ENCODE measurements at regions not wholly inside any gene's neighbourhood (a gene's known extent, or its start where the extent isn't known, plus 50 kb on each side); places are given as distances from the start of the nearest gene placed in this dataset.

DNA sequence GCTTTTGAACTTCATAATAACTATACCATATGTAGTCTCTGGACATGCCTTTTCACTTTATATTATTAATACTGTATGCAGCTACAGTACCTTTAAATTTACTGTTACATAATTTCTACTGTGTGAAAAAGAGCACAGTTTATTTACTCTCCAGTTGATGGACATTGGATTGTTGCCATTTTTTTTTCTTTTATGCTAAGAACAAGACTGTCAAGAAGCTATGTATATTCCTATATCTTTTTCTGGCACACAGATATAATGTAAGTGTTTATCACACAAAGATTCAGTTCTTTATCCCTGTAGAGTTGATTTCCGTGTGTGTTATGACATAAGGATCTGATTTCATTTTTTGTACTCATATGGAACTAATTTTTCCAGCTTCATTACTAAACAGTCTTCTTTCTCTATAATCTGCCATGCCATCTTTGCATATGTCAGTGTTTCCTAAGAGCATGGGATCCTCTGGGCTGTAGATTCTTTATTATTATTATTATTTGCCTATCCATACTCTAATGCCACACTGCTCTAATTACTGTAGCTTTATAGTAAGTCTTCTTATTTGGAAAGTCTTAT, 593.0 kb upstream of the ATP2B1 start:
- in situ Hi-C loops (cut with MboI; ENCODE audit: low pct_unique_long_range_greater_than_20kb, low sequenced_read_pairs), result no loop called here
- DNase-seq, result no peak

GRCh38 chr12:90301095-90301494, 592.5 kb upstream of the ATP2B1 start:
- DNase-seq, result no peak
- in situ Hi-C loops (cut with MboI; ENCODE audit: low pct_unique_long_range_greater_than_20kb, low sequenced_read_pairs), result no loop called here

DNA sequence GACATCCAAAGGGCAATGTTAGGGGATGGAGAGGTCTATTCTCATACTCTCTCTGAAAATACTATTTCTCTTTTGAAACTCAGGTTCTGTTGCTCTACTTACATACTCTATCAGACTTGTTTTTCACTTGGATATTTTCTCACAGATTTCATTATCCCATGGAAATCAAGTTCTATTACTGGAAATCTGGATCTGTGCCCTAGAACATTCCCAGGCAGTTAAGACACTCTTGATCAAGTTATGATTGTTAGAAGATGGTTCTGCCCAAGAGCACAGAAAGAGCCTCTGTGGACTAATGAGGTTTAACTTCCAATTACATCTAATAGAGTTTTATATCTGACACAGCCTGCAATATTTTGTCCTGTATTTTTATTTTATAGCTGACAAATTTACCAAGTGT, 591.0 kb upstream of the ATP2B1 start:
- DNase-seq, result no peak
- in situ Hi-C loops (cut with MboI; ENCODE audit: low pct_unique_long_range_greater_than_20kb, low sequenced_read_pairs), result no loop called here

DNA sequence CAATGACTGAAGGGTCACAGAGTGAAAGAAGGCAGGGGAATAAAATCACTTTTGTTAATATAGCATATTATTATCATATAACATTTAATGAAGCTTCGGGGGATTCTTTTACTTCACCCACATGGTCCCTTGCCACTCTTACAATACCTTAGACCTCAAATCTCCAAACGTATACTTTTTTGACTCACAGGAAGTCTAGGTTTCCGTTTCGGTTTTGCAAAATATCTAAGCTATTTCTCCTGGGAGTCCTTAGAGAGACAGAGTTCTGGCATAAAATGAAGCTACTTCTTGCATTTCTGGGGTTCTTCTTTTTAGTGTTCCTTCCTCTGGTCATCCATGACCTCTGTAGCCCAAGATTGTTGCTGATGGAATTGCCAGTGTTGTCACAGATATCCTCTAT, 590.5 kb upstream of the ATP2B1 start:
- DNase-seq, result no peak
- in situ Hi-C loops (cut with MboI; ENCODE audit: low pct_unique_long_range_greater_than_20kb, low sequenced_read_pairs), result no loop called here

DNA sequence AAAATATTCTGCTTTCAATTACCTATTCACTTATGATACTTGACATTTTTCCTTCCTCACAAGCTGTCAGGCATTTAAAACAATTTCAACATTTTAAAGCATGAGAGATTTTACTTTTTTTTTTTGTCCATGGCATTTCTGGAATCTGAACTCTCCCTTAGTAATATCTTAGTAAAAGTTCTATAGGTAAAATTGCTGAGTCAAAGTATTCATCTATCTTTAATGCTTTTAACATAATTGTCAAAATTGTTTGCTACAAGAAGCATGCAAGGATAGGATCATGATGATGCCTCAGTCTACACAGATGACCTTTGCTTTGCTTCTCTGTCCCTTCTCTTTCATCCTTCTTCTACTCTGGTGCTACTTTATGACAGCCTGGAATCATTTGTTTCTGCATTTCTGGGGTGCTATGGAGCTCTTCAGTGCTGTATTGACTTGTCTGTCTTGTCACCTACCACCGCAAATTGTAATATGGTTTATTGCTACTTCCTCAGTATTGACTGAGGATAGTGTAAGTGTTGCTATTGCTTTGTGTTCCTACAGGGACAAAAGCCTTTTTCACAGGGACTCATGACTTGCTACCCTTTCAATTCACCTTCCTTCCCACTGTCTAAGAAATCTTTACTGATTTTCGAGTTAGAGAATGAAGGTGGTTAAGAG, 589.8 kb upstream of the ATP2B1 start:
- DNase-seq, result no peak
- in situ Hi-C loops (cut with MboI; ENCODE audit: low pct_unique_long_range_greater_than_20kb, low sequenced_read_pairs), result no loop called here

DNA sequence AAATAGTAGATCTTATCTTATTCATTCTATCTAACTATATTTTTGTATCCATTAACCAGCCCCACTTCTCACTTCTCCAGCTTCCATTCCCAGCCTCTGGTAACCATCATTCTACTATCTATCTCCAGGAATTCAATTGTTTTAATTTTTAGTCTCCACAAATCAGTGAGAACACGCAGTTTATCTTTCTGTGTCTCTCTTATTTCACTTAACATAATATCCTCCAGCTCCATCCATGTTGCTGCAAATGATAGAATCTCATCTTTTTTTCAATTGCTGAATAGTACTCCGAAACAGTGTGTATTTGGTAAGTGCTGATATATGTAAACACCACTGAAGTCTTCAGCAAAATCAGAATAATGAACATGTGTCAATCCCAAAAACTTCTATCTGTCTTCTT, 587.2 kb upstream of the ATP2B1 start:
- in situ Hi-C loops (cut with MboI; ENCODE audit: low pct_unique_long_range_greater_than_20kb, low sequenced_read_pairs), result no loop called here
- DNase-seq, result no peak

DNA sequence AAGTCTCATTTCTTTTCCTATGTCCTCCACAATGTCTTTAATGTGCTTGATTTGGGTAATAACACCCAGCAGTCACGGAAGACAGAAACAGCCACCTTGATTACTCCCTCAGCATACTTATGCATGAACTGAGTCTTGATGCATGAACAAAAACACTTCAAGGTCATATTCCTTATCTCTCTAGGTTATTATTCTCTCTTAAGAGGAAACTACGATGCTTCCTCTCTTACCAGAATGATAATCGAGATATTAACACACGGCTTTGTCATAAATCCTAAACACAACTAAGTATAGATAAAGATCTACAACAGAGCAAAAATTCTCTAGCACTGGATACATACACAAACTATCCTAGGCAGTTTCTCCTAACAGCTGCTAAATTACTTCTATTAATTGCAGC, 583.5 kb upstream of the ATP2B1 start:
- no peak for DNase-seq
- in situ Hi-C loops (cut with MboI; ENCODE audit: low pct_unique_long_range_greater_than_20kb, low sequenced_read_pairs), result no loop called here

GRCh38 chr12:90290980-90291975, 582.6 kb upstream of the ATP2B1 start:
- in situ Hi-C loops (cut with MboI; ENCODE audit: low pct_unique_long_range_greater_than_20kb, low sequenced_read_pairs), result no loop called here
- DNase-seq, result no peak

DNA sequence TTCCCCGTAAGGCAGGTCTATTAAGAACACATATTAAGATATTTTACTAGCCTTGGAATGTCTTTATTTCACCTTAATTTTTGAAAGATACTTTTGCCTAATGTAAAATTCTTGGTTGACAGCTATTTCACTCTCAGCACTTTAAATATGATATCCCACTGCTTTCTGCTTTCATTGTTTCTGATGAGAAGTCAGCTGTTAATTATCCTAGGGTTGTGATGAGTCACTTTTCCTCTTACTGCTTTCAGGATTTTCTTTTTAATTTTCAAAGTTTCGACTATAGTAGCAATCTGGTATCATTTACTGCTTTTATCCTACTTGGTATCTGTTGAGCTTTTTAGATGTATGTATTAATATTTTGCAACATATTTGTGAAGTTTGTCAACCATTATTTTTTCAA, 578.9 kb upstream of the ATP2B1 start:
- peak; percentile 5 for DNase-seq

DNA sequence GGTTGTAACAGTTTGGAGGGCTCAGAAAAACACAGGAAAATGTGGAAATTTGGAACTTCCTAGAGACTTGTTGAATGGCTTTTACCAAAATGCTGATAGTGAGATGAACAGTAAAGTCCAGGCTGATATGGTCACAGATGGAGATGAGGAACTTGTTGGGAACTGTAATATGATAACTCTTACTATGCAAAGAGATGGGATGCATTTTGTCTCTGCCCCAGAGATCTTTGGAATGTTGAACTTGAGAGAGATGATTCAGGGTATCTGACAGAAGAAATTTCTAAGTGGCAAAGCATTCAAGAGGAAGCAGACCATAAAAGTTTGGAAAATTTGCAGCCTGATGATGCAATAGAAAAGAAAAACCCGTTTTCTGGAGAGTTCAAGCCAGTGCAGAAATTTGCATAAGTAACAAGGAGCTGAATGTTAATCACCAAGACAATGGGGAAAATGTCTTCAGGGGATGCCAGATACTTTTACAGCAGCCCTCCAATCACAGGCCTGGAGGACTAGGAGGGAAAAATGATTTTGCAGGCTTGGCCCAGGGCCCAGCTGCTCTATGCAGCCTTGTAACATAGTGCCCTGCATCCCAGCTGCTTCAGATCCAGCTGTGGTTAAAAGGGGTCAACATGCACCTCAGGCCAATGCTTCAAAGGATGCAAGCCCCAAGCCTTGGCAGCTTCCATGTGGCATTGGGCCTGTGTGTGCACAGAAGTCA, 572.7 kb upstream of the ATP2B1 start:
- no peak for DNase-seq
- in situ Hi-C loops (cut with MboI; ENCODE audit: low pct_unique_long_range_greater_than_20kb, low sequenced_read_pairs), result no loop called here

More for the DNA sequence above, 578.9 kb upstream of the ATP2B1 start:
- in situ Hi-C loops (cut with MboI; ENCODE audit: low pct_unique_long_range_greater_than_20kb, low sequenced_read_pairs), result no loop called here

DNA sequence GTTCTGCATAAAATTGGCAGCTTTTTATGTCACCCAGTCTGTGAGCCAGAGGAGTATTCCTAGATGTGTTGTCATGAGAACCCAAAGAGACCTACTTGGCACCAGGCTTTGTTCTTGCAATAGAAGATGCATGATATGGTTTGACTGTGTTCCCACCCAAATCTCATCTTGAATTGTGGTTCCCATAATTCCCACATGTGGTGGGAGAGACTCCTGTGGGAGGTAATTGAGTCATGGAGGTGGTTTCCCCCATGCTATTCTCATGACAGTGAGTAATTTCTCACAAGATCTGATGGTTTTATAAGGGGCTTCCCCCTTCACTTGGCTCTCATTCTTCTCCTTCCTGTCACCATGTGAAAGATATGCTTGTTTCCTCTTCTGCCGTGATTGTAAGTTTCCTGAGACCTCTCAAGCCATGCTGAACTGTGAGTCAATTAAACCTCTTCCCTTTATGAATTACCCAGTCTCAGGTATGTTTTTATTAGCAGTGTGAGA, 572.0 kb upstream of the ATP2B1 start:
- no peak for DNase-seq
- in situ Hi-C loops (cut with MboI; ENCODE audit: low pct_unique_long_range_greater_than_20kb, low sequenced_read_pairs), result no loop called here

GRCh38 chr12:90280033-90280432, 571.4 kb upstream of the ATP2B1 start:
- no peak for DNase-seq
- in situ Hi-C loops (cut with MboI; ENCODE audit: low pct_unique_long_range_greater_than_20kb, low sequenced_read_pairs), result no loop called here

- no peak for DNase-seq
- in situ Hi-C loops (cut with MboI; ENCODE audit: low pct_unique_long_range_greater_than_20kb, low sequenced_read_pairs), result no loop called here
Measured at GRCh38 chr12:90275088-90275487, 566.5 kb upstream of the ATP2B1 start.

DNA sequence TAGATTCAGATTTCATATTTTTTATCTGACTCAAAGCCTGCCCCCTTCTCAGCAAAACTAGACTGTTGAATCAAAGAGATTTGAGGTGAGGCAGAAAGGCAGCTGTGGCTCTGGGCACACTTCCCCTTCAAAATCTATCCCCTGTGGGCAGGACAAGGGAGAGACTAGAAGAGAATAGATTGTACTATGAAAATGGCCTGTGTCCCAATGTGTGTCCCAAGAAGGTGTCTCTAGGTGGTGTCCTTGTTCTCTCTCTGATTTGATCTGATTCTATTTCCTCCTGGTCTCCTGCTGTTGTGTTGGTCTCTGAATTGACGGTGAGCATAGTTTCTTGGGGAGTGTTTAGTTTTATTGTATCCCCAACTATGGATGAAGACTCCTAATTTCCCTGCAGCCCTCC, 565.8 kb upstream of the ATP2B1 start:
- in situ Hi-C loops (cut with MboI; ENCODE audit: low pct_unique_long_range_greater_than_20kb, low sequenced_read_pairs), result no loop called here
- DNase-seq, result no peak

- in situ Hi-C loops (cut with MboI; ENCODE audit: low pct_unique_long_range_greater_than_20kb, low sequenced_read_pairs), result no loop called here
- DNase-seq, result no peak
Measured at GRCh38 chr12:90268574-90268973, 559.9 kb upstream of the ATP2B1 start.

DNA sequence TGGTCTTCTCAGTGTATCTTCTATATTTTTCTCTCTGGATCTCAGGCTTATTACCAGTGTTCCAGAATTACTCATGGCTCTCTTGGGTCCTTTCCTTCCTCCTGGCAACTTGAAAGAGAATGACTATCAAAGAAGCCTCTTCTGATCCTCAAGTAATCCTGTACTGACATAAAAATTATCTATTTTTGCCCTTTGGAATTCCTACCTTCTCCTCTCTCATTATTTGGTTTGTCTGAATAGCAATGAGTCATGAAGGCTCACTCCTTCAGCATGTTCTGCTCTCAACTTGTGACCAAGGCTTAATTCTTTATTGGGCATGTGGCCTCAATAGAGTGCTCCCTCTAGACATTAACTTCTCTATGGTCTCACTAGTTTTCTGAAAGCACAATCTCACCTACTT, 553.6 kb upstream of the ATP2B1 start:
- in situ Hi-C loops (cut with MboI; ENCODE audit: low pct_unique_long_range_greater_than_20kb, low sequenced_read_pairs), result no loop called here
- no peak for DNase-seq

DNA sequence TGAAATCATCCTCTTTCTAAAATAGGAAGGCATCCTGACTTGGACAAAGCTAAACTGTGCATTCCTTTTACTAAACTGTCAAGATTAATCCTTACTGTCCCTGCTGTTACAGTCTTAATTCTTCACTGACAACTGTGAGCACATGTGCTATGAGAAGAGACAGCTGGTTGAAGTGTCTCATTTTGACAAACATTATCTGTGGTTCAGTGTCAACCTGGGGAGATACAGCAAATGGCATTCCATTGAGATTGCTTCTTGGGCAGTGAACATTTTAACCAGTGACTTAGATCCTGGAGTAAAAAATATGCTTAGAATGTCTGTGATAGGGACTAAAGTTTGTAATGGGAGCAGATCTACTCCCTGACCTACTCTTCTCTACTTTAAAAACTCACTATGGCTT, 552.6 kb upstream of the ATP2B1 start:
- in situ Hi-C loops (cut with MboI; ENCODE audit: low pct_unique_long_range_greater_than_20kb, low sequenced_read_pairs), result no loop called here
- DNase-seq, result no peak

DNA sequence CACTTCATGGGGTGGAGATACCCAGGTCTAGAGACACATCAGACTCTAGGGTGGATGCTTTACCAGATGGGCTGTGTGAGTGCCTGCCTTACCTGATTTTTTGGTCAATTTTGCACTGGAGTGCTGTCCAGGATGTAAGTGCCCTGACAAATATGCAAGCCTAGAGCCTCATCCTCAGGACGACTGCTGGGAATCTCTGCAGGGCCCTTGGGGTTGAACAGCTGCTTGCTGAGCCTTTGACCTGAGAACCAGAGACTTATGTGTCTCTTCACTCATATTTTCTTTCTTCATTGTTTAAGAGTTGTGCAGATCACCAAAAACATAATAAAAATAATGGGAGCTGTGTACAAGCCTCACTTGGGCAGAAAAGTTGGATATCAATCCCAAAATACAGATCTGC, 551.5 kb upstream of the ATP2B1 start:
- in situ Hi-C loops (cut with MboI; ENCODE audit: low pct_unique_long_range_greater_than_20kb, low sequenced_read_pairs), result no loop called here

DNA sequence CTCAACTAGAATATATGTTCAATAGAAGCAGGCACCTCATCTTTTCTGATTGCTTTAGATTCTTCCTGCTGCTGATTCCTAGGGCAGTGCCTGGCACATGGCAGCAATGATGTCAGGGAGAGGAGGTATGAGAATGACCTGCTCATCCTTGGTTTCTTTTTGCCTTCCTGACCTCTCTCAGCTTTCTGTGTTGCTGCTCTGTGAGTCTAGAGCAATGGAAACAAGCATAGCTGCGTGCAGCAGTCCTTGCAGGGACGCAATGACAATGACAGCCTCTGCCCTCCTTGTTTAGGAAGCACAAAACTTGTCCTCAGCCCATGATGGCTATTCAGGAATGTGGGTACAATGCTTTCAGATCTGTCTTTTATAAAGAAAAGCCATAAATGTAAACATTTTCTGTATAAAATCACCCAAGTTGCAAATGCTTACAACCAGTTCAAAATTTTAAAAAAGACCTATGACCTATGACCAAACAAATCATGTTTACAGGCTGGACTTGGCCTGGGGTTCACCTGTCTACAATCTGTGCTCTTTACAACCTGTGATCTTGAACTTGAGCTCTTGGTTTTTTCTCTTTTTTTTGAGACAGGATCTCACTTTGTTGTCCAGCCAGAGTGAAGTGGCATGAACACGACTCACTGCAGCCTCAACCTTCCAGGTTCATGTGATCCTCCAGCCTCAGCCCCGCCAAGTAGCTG, 549.4 kb upstream of the ATP2B1 start:
- in situ Hi-C loops (cut with MboI; ENCODE audit: low pct_unique_long_range_greater_than_20kb, low sequenced_read_pairs), result no loop called here
- no peak for DNase-seq

More for the DNA sequence above, 551.5 kb upstream of the ATP2B1 start:
- DNase-seq, result no peak

Measured in KBM-7 (cell line).